NT2/D1 (cell line): ENCODE measurements at regions not wholly inside any gene's neighbourhood (a gene's known extent, or its start where the extent isn't known, plus 50 kb on each side); places are given as distances from the start of the nearest gene placed in this dataset.
A peak's percentile ranks its signal among the peaks of the same experiment; 100 is the strongest.
"Not testable (repeated sequence)": the region's sequence is repeated elsewhere in the genome, so short reads cannot be mapped to it uniquely, and the experiment has no call there.

ENCODE experiments used
- DNase-seq: peaks from one replicate; pipeline ENCODE4 v3.0.0-alpha.2; 2011; ENCODE audit warnings: low read depth, low spot score
- H3K27me3 ChIP-seq: 2 replicates; pipeline ENCODE4 v1.6.0; 2011; ENCODE audit warnings: mild to moderate bottlenecking; ENCODE audit not compliant: insufficient read length, insufficient read depth
- H3K36me3 ChIP-seq: 2 replicates; pipeline ENCODE4 v1.6.1; 2011; ENCODE audit warnings: mild to moderate bottlenecking, low read length, mixed read lengths; ENCODE audit not compliant: insufficient read depth, insufficient read length
- H3K4me1 ChIP-seq: 2 replicates; pipeline ENCODE4 v1.5.1; 2011; ENCODE audit not compliant: insufficient read depth, insufficient read length
- H3K4me3 ChIP-seq: 2 replicates; pipeline ENCODE4 v1.5.1; 2011; ENCODE audit warnings: low read depth; ENCODE audit not compliant: insufficient read length
- H3K9ac ChIP-seq: 2 replicates; pipeline ENCODE4 v1.6.0; 2011; ENCODE audit warnings: low read depth; ENCODE audit not compliant: insufficient read length
- H3K9me3 ChIP-seq: 2 replicates; pipeline ENCODE4 v1.5.1; 2011; ENCODE audit warnings: mild to moderate bottlenecking, low read length; ENCODE audit not compliant: insufficient read depth
- SUZ12 ChIP-seq: IDR thresholded peaks from 2 replicates; pipeline ENCODE4 v1.6.1; 2011; ENCODE audit not compliant: insufficient read length, insufficient read depth; ENCODE audit errors: extremely low read depth
- YY1 ChIP-seq: IDR thresholded peaks from 2 replicates; pipeline ENCODE4 v1.6.1; 2011; ENCODE audit not compliant: insufficient read length, insufficient read depth
- ZNF274 ChIP-seq: IDR thresholded peaks from 2 replicates; pipeline ENCODE4 v1.6.1; 2011; ENCODE audit warnings: mild to moderate bottlenecking, low read depth, low read length

DNA sequence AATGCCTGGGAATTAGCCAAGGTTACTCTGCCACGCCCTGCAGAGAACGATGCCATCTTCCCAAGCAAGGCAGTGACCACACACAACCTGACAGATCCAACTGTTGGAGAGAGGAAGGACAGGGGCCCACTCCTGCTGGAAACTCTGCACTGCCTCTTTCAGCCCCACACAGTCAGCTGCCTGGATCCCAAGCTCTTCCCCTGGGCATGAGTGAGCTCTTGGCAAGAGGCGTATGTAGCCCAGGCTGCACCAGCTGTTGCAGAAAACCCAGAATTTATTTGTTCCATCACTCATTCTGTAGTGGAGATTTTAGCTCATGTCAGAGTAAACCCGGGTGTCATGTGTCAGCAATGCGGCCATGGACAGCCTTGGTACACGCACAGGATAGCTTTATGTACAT is 135.1 kb upstream of the TRIM24 start:
- H3K9me3 ChIP-seq = peaks cover 15% of the 10 kb centered on the region; the same call in 1 of the 2 replicates
- no peak for DNase-seq
- no peak for TF ChIP-seq SUZ12
- TF ChIP-seq ZNF274 = no peak
- TF ChIP-seq YY1 = no peak
- no peak overlapping the region for H3K9ac ChIP-seq
- H3K27me3 ChIP-seq = no peaks in the 10 kb centered on the region
- peaks cover 2% of the 10 kb centered on the region for H3K4me1 ChIP-seq
- no peak overlapping the region for H3K4me3 ChIP-seq
- no peaks in the 10 kb centered on the region for H3K36me3 ChIP-seq

GRCh38 chr7:138325434-138325833 is 134.6 kb upstream of the TRIM24 start:
- Histone ChIP-seq H3K4me3 (no peak overlapping the region), H3K9ac (no peak overlapping the region), H3K27me3 (no peaks in the 10 kb centered on the region), H3K9me3 (peaks cover 15% of the 10 kb centered on the region; the same call in 1 of the 2 replicates), H3K36me3 (no peaks in the 10 kb centered on the region), H3K4me1 (peaks cover 2% of the 10 kb centered on the region)
- DNase-seq = no peak
- TF ChIP-seq ZNF274 = no peak
- TF ChIP-seq YY1 = no peak
- TF ChIP-seq SUZ12 = no peak

GRCh38 chr7:138328215-138328614 is 131.8 kb upstream of the TRIM24 start:
- Histone ChIP-seq H3K27me3 (no peaks in the 10 kb centered on the region), H3K9ac (no peak overlapping the region), H3K4me1 (no peaks in the 10 kb centered on the region), H3K9me3 (peaks cover 28% of the 10 kb centered on the region), H3K36me3 (no peaks in the 10 kb centered on the region), H3K4me3 (no peak overlapping the region)
- no peak for TF ChIP-seq YY1
- TF ChIP-seq ZNF274 = no peak
- no peak for TF ChIP-seq SUZ12
- peak; percentile 33 for DNase-seq

- DNase-seq, H3K4me3 ChIP-seq, H3K9ac ChIP-seq, H3K27me3 ChIP-seq, H3K36me3 ChIP-seq, H3K4me1 ChIP-seq: not testable (repeated sequence)
- peaks cover 25% of the 10 kb centered on the region for H3K9me3 ChIP-seq
Measured at GRCh38 chr7:138332850-138333249, 127.2 kb upstream of the TRIM24 start.

GRCh38 chr7:138338361-138338760 is 121.7 kb upstream of the TRIM24 start:
- Histone ChIP-seq H3K4me3 (no peak overlapping the region), H3K9ac (no peak overlapping the region), H3K27me3 (no peaks in the 10 kb centered on the region), H3K36me3 (no peaks in the 10 kb centered on the region), H3K4me1 (no peaks in the 10 kb centered on the region), H3K9me3 (peaks cover 20% of the 10 kb centered on the region)
- no peak for DNase-seq
- TF ChIP-seq YY1 (no peak), SUZ12 (no peak), ZNF274 (no peak)

GRCh38 chr7:138339229-138339628 is 120.8 kb upstream of the TRIM24 start:
- H3K4me3 ChIP-seq, DNase-seq, H3K36me3 ChIP-seq, H3K27me3 ChIP-seq, H3K4me1 ChIP-seq, H3K9ac ChIP-seq: not testable (repeated sequence)
- peaks cover 18% of the 10 kb centered on the region for H3K9me3 ChIP-seq

DNA sequence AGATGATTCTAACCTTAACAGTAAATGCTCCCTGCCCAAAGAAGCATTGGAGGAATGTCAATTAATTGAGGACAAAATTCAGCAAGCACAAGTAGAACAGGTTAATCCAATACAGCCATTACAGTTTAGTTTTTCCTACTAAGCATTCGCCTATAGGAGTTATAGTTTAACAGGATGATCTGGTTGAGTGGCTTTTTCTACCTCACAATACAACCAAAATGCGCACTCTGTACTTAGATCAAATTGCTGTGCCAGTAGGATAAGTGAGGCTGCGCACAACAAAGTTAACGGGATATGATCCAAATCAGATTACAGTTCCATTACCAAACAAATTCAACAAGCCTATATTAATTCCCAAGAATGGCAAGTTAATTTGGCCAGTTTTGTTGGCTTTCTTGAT is 117.1 kb upstream of the TRIM24 start:
- Histone ChIP-seq H3K4me1 (no peaks in the 10 kb centered on the region), H3K27me3 (no peaks in the 10 kb centered on the region), H3K4me3 (no peak overlapping the region), H3K36me3 (no peaks in the 10 kb centered on the region), H3K9ac (no peak overlapping the region), H3K9me3 (peaks cover 39% of the 10 kb centered on the region)
- DNase-seq = no peak
- TF ChIP-seq SUZ12 = no peak
- no peak for TF ChIP-seq YY1
- no peak for TF ChIP-seq ZNF274

- DNase-seq = no peak
- Histone ChIP-seq H3K27me3 (no peaks in the 10 kb centered on the region), H3K4me3 (no peak overlapping the region), H3K36me3 (no peaks in the 10 kb centered on the region), H3K4me1 (no peaks in the 10 kb centered on the region), H3K9ac (no peak overlapping the region), H3K9me3 (peaks cover 33% of the 10 kb centered on the region)
- TF ChIP-seq ZNF274 (no peak), YY1 (no peak), SUZ12 (no peak)
Measured at GRCh38 chr7:138345567-138345966, 114.5 kb upstream of the TRIM24 start.
